ENCODE measurements at regions not wholly inside any gene's neighbourhood (a gene's known extent, or its start where the extent isn't known, plus 50 kb on each side); places are given as distances from the start of the nearest gene placed in this dataset.
"Not testable (repeated sequence)": the region's sequence is repeated elsewhere in the genome, so short reads cannot be mapped to it uniquely, and the experiment has no call there.

DNA sequence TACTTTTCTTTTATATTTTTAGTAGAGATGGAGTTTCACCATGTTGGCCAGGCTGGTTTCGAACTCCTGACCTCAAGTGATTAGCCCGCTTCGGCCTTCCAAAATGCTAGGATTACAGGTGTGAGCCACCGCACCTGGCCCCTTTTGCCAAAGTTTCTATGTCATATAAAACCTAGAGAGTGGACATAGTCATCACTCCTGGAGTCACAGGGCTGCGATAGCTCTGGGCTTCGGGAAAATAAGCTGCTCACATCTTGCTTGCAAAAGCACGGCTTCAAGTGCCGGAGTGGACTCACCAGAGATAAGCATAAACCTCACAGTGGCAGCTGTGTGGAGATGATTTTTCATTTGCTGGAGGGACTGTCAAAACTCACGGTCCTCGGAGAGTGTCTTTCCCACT is 171.2 kb downstream of the TEX29 start:
- intact Hi-C loops (cut with DNase I; ENCODE audit: low total_unique reads): no loop called here
- TF ChIP-seq, protein P1, sequence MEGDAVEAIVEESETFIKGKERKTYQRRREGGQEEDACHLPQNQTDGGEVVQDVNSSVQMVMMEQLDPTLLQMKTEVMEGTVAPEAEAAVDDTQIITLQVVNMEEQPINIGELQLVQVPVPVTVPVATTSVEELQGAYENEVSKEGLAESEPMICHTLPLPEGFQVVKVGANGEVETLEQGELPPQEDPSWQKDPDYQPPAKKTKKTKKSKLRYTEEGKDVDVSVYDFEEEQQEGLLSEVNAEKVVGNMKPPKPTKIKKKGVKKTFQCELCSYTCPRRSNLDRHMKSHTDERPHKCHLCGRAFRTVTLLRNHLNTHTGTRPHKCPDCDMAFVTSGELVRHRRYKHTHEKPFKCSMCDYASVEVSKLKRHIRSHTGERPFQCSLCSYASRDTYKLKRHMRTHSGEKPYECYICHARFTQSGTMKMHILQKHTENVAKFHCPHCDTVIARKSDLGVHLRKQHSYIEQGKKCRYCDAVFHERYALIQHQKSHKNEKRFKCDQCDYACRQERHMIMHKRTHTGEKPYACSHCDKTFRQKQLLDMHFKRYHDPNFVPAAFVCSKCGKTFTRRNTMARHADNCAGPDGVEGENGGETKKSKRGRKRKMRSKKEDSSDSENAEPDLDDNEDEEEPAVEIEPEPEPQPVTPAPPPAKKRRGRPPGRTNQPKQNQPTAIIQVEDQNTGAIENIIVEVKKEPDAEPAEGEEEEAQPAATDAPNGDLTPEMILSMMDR (IDR thresholded peaks at IDR 0.05): no peak
- no peak for TF ChIP-seq POLR2A (IDR thresholded peaks at IDR 0.05)
- 81 to 82% methylated on average over 10 of the region's 10 CpGs for WGBS, 2 donors
- DNase-seq (ENCODE audit: low spot score in 2 of 2): peak in 1 of 2 donors; percentile 63
- H3K4me3 ChIP-seq (ENCODE audit: low read depth, poor library complexity, severe bottlenecking): no peak overlapping the region

DNA sequence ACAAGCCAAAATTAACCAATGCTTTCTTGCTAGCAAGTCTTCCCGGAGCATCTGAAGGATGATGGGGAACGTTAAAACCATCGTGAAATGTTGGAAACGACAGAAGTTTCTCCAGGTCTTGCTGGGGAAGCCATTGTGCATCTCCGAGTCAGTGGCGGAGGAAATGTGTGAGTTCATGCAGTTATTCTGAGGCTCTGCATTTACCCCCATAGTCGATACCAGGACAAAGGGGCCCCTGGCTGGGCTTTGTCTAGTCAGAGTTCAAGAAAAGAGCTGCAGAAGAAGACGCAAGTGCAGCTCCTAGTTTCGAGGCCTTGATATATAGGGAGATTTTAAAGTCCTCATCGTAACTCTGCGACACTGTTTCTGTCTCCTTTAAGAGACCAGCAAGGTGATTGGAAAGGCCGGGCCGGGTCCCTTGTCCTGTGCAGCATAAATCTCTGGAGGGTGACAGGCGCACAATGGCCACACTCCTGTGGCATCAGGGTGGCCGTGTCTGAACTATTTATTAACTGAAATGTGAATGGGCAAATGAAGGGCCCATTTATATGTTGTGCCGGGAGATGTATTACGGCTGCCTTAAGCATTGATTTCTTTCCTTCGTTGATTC is 172.0 kb downstream of the TEX29 start:
- H3K4me3 ChIP-seq (ENCODE audit: low read depth, poor library complexity, severe bottlenecking): no peak overlapping the region
- WGBS, 2 donors: 76 to 80% methylated on average over 18 of the region's 18 CpGs
- TF ChIP-seq POLR2A (IDR thresholded peaks at IDR 0.05): no peak
- peak in 1 of 2 donors; percentile 65 for DNase-seq (ENCODE audit: low spot score in 2 of 2)
- intact Hi-C loops (cut with DNase I; ENCODE audit: low total_unique reads): no loop called here

DNA sequence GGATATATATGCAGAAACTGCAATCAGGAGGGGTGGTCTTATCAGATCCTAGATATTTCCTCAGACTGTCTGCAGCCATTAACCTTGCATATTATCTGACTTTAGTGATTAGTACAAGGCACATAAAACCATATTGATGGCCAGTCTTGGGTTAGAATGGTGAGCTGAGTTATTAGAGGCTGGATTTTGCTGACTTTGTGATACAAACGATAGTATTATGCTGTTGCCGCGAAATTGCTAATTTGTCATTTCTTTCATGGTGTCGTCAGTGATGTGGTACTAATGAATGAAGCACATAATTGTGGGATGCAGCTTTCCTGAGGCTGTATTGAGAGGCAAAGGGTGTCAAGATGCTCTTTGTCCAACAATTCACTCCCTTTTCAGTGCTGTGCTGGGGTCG is 172.5 kb downstream of the TEX29 start:
- DNase-seq (ENCODE audit: low spot score in 2 of 2): no peak
- no peak overlapping the region for H3K4me3 ChIP-seq (ENCODE audit: low read depth, poor library complexity, severe bottlenecking)
- no peak for TF ChIP-seq POLR2A (IDR thresholded peaks at IDR 0.05)
- TF ChIP-seq, protein P1 (IDR thresholded peaks at IDR 0.05): no peak
- 81 to 83% methylated on average over 5 of the region's 5 CpGs for WGBS, 2 donors
- intact Hi-C loops (cut with DNase I; ENCODE audit: low total_unique reads): no loop called here

DNA sequence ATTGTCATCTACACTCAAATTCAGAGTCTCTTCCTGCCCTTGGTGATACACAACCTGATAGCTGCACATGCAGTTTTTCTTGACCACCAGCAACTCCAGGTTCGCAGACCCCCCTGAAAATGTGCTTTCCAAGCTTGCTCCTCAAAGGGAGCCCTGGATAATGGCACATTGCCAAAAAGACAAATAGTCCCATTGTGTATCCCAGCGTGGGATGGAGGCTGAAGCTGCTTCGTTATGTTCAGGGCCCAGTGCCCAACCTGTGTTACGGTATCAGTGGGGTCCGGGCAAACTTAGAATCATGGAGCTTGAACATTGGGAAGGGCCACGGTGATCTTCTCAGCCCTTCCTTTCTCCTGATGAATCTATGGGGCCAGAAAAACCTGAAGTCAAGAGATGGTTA is 173.0 kb downstream of the TEX29 start:
- no peak overlapping the region for H3K4me3 ChIP-seq (ENCODE audit: low read depth, poor library complexity, severe bottlenecking)
- intact Hi-C loops (cut with DNase I; ENCODE audit: low total_unique reads): no loop called here
- WGBS, 2 donors: 82 to 88% methylated on average over 6 of the region's 6 CpGs
- TF ChIP-seq POLR2A (IDR thresholded peaks at IDR 0.05): no peak
- TF ChIP-seq, protein P1 (IDR thresholded peaks at IDR 0.05): no peak
- peak in 1 of 2 donors; percentile 68 for DNase-seq (ENCODE audit: low spot score in 2 of 2)

DNA sequence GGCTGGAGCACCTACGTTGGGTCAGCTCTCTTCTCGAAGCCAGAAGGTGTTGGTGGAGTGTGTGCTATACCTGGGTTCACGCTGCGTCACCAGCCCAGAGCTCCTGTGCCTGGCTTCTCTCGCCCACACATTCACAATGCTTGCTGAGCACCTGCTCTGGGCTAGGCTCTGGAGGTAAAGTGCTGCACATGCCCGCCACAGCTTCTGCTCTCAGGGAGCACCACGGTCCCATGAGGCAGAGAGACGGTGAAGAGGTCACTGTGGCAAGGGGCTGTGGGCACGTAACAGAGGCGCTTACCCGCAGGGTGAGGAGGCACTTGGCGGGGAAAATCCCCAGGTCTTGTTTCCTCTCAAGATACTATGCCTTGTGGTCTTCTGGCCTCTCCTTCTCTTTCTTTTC is 174.2 kb downstream of the TEX29 start:
- intact Hi-C loops (cut with DNase I; ENCODE audit: low total_unique reads): no loop called here
- TF ChIP-seq, protein P1 (IDR thresholded peaks at IDR 0.05): no peak
- no peak for TF ChIP-seq POLR2A (IDR thresholded peaks at IDR 0.05)
- WGBS, 2 donors: 84 to 92% methylated on average over 12 of the region's 12 CpGs
- H3K4me3 ChIP-seq (ENCODE audit: low read depth, poor library complexity, severe bottlenecking): no peak overlapping the region
- DNase-seq (ENCODE audit: low spot score in 2 of 2): peak in 1 of 2 donors; percentile 81

DNA sequence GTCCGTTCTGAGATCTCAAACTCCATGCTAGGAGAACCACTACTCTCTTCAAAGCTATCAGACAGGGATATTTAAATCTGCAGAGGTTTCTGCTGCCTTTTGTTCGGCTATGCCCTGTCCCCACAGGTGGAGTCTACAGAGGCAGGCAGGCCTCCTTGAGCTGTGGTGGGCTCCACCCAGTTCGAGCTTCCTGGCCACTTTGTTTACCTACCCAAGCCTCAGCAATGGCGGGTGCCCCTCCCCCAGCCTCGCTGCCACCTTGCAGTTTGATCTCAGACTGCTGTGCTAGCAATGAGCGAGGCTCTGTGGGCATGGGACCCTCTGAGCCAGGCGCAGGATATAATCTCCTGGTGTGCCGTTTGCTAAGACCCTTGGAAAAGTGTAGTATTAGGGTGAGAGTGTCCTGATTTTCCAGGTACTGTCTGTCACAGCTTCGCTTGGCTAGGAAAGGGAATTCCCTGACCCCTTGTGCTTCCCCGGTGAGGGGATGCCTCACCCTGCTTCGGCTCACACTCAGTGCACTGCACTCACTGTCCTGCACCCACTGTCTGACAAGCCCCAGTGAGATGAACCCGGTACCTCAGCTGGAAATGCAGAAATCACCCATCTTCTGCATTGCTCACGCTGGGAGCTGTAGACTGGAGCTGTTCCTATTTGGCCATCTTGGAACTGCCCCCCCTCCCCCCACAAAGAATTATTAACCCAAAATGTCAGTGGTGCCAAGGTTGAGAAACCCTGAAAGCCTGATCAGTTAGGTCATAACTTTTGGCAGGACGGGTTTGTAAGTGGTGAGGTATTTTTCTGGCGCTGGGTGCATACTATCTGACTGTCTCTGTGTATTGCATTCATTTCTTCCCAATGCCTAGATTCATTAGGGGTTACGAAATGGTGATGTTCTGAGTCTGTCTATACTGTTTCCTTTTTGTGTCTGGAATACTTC is 181.4 kb downstream of the TEX29 start:
- intact Hi-C loops (cut with DNase I; ENCODE audit: low total_unique reads); H3K4me3 ChIP-seq (ENCODE audit: low read depth, poor library complexity, severe bottlenecking): not testable (repeated sequence)
- peak in 1 of 2 donors; percentile 68 for DNase-seq (ENCODE audit: low spot score in 2 of 2)
- 85 to 89% methylated on average over 16 of the region's 16 CpGs for WGBS, 2 donors
